HG02623 (cell line): ENCODE measurements at regions not wholly inside any gene's neighbourhood (a gene's known extent, or its start where the extent isn't known, plus 50 kb on each side); places are given as distances from the start of the nearest gene placed in this dataset.

ENCODE experiments used
- ATAC-seq: cut with Tn5 transposase; IDR thresholded peaks from one replicate; pipeline ENCODE4 v1.9.1; 2021; ENCODE audit warnings: moderate library complexity; ENCODE audit not compliant: unreplicated experiment

DNA sequence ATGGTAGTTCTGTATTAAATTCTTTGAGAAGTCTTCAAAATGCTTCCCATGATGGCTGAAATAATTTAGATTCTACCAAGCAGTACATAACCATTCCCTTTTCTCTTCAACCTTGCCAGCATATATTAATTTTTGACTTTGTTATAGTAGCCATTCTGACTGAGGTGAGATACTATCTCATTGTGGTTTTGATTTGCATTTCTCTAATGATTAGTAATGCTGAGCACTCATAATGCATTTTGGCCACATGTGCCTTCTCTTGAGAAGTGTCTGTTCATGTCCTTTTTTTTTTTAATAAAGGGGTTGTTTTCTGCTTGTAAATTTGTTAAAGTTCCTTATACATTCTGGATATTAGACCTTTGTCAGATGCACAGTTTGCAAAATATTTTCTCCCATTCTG, 173.9 kb downstream of the CALCRL start:
- ATAC-seq: no peak

DNA sequence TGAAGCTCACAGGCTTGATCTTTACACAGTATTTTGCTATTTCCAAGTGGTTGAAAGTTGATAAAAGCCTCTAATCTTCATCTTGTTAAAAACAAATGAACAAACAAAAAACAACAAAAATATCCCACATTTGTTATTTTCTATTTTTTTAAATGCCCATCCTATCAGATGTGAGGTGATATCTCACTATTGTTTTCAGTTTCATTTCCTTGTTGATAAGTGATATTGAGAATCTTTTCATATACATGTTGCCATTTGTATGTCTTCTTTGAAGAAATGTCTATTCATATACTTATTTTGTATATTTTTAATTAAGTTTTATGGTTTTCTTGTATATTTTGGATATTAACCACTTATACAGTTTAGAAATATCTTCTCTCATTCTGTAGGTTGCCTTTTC, 175.8 kb downstream of the CALCRL start:
- no peak for ATAC-seq

GRCh38 chr2:187271825-187272224, 176.2 kb downstream of the CALCRL start:
- ATAC-seq: no peak

- no peak for ATAC-seq
These were observed 181.4 kb downstream of the CALCRL start for GRCh38 chr2:187266645-187267044.

DNA sequence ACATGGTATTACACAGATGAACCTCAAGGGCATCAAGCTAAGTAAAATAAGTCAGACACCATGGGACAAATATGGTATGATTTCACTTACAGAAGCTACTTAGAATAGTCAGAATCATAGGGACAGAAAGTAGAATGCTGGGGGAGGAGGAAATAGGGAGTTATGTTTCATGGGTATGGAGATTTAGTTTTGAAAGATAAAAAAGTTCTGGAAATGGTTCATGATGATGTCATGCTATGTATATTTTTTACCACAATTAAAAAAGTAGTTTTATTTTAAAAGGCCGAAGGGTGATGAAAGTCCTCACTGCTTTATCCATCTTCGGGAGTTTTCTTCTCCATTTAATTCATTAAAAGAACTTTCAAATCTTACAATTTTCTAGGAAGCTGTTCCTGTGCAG, 181.9 kb downstream of the CALCRL start:
- ATAC-seq: no peak

GRCh38 chr2:187264612-187265011, 183.4 kb downstream of the CALCRL start:
- no peak for ATAC-seq

DNA sequence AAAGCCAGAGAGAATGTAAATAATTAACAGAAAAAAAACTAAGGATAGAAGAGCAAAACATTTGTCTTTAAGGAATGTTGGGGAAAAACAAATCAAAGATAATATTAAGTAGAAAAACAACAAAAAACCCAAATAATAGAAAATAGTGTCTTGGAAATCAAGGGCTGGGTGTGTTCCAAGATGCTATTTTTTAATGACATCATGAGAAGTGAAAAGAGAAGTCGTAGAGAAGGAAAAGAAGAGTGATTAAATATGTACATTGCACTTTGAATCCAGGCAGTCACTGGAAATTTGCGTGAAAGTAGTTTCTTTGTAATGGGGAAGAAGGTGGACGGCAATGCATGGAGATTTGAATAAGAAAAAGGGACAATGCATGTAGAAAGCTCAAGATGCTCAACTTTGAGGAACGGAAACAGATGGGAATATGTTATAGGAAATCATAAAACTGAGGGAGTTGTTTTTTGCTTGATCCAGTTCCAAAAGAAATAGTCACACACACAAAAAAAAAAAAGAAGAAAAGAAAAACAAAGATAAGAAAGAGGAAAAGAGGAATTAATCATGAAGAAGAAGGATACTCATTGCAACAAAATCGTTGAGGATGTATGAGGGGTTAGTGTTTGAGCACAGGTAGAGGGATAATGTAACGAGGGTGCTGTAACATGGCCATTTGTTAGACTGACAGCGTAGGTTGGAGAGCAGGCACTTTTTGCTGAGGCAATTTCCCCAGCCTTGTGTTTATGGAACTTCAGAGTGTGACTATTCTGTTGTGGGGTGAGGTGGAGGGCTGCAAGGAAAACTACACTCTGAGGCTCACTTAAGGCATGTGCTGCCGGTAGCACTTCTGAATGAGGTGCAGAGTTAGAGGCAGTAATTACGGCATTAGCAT, 184.1 kb downstream of the CALCRL start:
- no peak for ATAC-seq

GRCh38 chr2:187261705-187262104, 186.3 kb downstream of the CALCRL start:
- no peak for ATAC-seq

GRCh38 chr2:187252063-187252462, 196.0 kb downstream of the CALCRL start:
- ATAC-seq: no peak

DNA sequence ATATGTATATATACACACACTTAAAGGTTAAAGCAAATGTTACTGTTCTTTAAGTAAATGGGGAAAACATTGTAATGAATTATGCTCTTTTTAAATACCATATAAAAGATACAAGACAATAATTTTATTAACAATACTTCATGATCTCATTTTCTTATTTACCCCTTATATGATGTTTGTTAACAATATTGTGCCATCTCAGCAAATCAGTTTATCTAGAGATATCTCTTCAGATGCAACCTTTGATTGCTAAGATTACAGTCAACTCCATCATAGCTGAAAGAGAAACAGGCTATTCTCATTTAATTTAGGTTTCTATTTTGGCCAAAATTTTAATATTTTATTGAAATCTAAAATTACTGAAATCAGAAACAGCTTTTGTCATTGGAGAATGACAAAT, 197.9 kb downstream of the CALCRL start:
- ATAC-seq: no peak

DNA sequence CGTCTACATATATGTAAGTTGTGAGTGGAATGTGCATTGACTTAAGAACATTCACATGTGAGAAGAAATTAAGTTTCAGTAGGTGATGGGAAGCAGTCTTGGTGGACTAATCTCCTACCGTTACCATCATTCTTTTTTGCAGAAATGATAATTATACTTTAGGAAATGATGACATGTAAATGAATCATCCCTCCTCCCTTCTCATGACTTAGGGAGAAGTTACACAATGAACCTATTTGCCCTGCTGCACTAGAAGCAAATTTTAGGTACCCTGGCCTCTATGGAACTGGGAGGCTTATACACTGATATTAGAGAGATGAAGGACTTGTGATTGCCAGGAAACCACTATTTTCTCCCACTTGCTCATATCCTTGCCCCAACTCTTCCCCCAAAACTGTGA, 214.2 kb downstream of the CALCRL start:
- ATAC-seq: no peak

- ATAC-seq: no peak
These were observed 215.3 kb downstream of the CALCRL start for GRCh38 chr2:187232749-187233148.

GRCh38 chr2:187230088-187230487, 218.0 kb downstream of the CALCRL start:
- ATAC-seq: no peak

GRCh38 chr2:187228986-187229385, 219.1 kb downstream of the CALCRL start:
- ATAC-seq: no peak

- ATAC-seq: no peak
These were observed 223.1 kb downstream of the CALCRL start for GRCh38 chr2:187224989-187225388.

DNA sequence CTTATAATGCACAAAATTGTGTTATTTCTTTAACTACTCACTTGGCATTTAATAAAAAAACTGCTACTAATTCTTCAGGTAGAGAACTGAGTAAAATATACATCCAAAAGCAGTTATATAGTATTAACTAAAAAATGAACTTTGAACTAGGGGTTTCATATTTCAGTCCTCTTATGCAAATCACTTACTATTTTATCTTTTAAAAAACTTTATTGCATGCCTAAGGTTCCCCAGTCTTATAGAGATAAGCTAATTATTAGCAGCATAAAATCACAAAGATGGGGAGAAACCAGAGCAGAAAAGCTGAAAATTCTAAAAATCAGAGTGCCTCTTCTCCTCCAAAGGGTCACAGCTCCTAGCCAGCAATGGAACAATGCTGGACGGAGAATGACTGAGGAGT, 228.0 kb downstream of the CALCRL start:
- no peak for ATAC-seq

DNA sequence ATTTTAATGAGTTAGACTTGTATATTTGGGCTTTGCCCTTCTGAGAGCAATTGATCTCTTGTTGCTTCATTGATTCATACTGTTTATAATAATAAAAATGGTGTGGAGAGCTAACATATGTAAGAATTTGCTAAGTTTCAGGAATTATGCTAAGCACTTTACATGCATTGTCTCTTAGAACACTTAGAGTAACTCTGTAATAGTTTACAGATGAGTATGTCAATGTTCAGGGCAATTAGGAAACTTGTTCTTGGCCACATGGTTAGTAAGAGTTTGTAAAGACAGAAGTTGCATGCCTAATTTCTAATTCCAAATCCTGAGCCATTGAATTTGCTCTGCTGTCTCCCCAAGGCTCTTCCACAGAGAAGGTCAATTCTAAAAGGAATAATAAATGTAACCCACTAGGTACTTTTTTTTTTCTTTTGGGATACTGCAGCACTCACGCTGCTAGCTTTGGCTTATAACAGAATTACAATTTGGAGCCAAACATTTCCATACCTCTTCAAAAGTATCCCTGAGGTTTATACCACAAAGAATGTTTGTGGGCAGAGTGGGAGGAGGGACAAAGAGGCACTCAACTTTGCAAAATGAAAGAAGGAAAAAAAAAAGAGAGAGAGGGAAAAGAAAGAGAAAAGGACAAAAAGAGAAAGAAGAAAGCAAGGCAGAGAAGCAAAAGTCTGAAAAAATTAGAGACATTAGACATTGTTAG, 232.4 kb downstream of the CALCRL start:
- ATAC-seq: no peak

- ATAC-seq: no peak
These were observed 233.7 kb downstream of the CALCRL start for GRCh38 chr2:187214306-187214705.

- ATAC-seq: no peak
These were observed 234.3 kb downstream of the CALCRL start for GRCh38 chr2:187213798-187214197.

- ATAC-seq: no peak
These were observed 237.3 kb downstream of the CALCRL start for GRCh38 chr2:187210726-187211125.

- no peak for ATAC-seq
These were observed 239.8 kb downstream of the CALCRL start for GRCh38 chr2:187208199-187208785.

DNA sequence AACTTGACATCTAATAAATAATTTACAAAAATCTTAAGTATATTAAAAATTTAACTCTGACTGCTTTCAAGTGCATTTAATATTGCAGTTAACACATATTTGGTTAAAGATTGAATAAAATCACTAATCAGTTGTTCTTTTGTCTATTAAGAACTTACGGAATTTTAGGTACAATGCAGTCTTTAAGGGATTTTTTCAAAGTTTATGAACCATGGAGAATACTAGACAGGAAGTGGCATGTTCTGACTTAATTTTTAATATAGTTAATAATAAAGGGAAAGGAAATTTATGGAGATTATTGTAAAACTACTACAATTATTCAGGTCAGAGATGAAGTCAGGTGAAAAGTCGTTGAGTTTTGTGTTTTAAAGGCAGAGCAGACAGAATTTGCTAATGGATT, 240.9 kb downstream of the CALCRL start:
- no peak for ATAC-seq
